HG02973 (cell line): ENCODE measurements at regions not wholly inside any gene's neighbourhood (a gene's known extent, or its start where the extent isn't known, plus 50 kb on each side); places are given as distances from the start of the nearest gene placed in this dataset.
A peak's percentile ranks its signal among the peaks of the same experiment; 100 is the strongest.

Source experiments
- ATAC-seq: cut with Tn5 transposase; IDR thresholded peaks from one replicate; pipeline ENCODE4 v1.9.1; 2021; ENCODE audit warnings: moderate library complexity; ENCODE audit not compliant: unreplicated experiment

GRCh38 chr1:87806379-87807094 lies 477.9 kb downstream of the LMO4 start:
- no peak for ATAC-seq

GRCh38 chr1:87810166-87810565 lies 481.5 kb downstream of the LMO4 start:
- ATAC-seq, result no peak

- ATAC-seq, result peak; percentile 84
Measured at GRCh38 chr1:87812871-87813577, 484.3 kb downstream of the LMO4 start.

- ATAC-seq, result no peak
Measured at GRCh38 chr1:87814573-87814972, 485.9 kb downstream of the LMO4 start.

- no peak for ATAC-seq
Measured at GRCh38 chr1:87816646-87817045, 488.0 kb downstream of the LMO4 start.

- no peak for ATAC-seq
Measured at GRCh38 chr1:87820668-87821334, 492.1 kb downstream of the LMO4 start.

GRCh38 chr1:87821335-87821697 lies 492.6 kb downstream of the LMO4 start:
- ATAC-seq, result no peak

- peak; percentile 93 for ATAC-seq
Measured at GRCh38 chr1:87826681-87827251, 498.1 kb downstream of the LMO4 start.

GRCh38 chr1:87829360-87829759 lies 500.7 kb downstream of the LMO4 start:
- no peak for ATAC-seq

- no peak for ATAC-seq
Measured at GRCh38 chr1:87830432-87830978, 501.8 kb downstream of the LMO4 start.

- no peak for ATAC-seq
Measured at GRCh38 chr1:87833166-87833565, 504.5 kb downstream of the LMO4 start.

GRCh38 chr1:87834151-87834550 lies 505.5 kb downstream of the LMO4 start:
- no peak for ATAC-seq

- no peak for ATAC-seq
Measured at GRCh38 chr1:87834941-87835340, 506.3 kb downstream of the LMO4 start.

GRCh38 chr1:87840767-87841166 lies 512.1 kb downstream of the LMO4 start:
- ATAC-seq, result peak; percentile 98

GRCh38 chr1:87841332-87841731 lies 512.7 kb downstream of the LMO4 start:
- ATAC-seq, result no peak

- ATAC-seq, result no peak
Measured at GRCh38 chr1:87842156-87842555, 513.5 kb downstream of the LMO4 start.

GRCh38 chr1:87844251-87844650 lies 515.6 kb downstream of the LMO4 start:
- ATAC-seq, result no peak

GRCh38 chr1:87851490-87851889 lies 522.8 kb downstream of the LMO4 start:
- ATAC-seq, result no peak

GRCh38 chr1:87852410-87853161 lies 523.9 kb downstream of the LMO4 start:
- ATAC-seq, result no peak

- ATAC-seq, result no peak
Measured at GRCh38 chr1:87853576-87854351, 525.1 kb downstream of the LMO4 start.
